Panc1 (cell line): ENCODE measurements at regions not wholly inside any gene's neighbourhood (a gene's known extent, or its start where the extent isn't known, plus 50 kb on each side); places are given as distances from the start of the nearest gene placed in this dataset.

ENCODE experiments used
- ATAC-seq: fragments of 200-7000 bp; cut with Tn5 transposase; 2 replicates; pipeline ENCODE4 v1.9.1; 2020; ENCODE audit warnings: mild to moderate bottlenecking, moderate library complexity
- BruUV-seq: library from RNA; stranded (reverse); fragments of 400-500 nt; replicated peaks from 2 replicates; lab custom pipeline; 2021; lab: Mats Ljungman, UMichigan
- CTCF ChIA-PET: fragments of 300-600 bp; sonication (Branson Sonifier 250); formaldehyde crosslinking; loops from one replicate; lab custom pipeline; 2022; ENCODE audit warnings: antibody characterized with exemption; lab: Charles Lee
- POLR2A ChIA-PET: fragments of 300-600 bp; sonication (Branson Sonifier 250); formaldehyde crosslinking; loops from one replicate; lab custom pipeline; 2022; ENCODE audit warnings: antibody characterized with exemption; lab: Charles Lee
- DNase-seq: peaks from one replicate; pipeline ENCODE4 v3.0.0-alpha.2; 2010; ENCODE audit warnings: low read depth, low spot score
- H3K27ac ChIP-seq: 2 replicates; pipeline ENCODE4 v1.5.1; 2011; ENCODE audit warnings: mild to moderate bottlenecking, low read length, inconsistent platforms
- H3K27me3 ChIP-seq: fragments of 200-500 bp; sonication (Bioruptor generic); 2 replicates; pipeline ENCODE4 v1.6.0; 2014; ENCODE audit warnings: low read length, inconsistent platforms; ENCODE audit not compliant: control insufficient read depth, insufficient read depth
- H3K36me3 ChIP-seq: fragments of 200-500 bp; sonication (Bioruptor generic); 2 replicates; pipeline ENCODE4 v1.5.1; 2014; ENCODE audit warnings: inconsistent platforms, mild to moderate bottlenecking, low read length, moderate library complexity; ENCODE audit not compliant: control insufficient read depth, insufficient read depth
- H3K4me1 ChIP-seq: 2 replicates; pipeline ENCODE4 v1.5.1; 2011; ENCODE audit warnings: inconsistent platforms, mild to moderate bottlenecking, low read length, moderate library complexity; ENCODE audit not compliant: control insufficient read depth, insufficient read depth
- H3K4me3 ChIP-seq, 2 experiments: 2 replicates each; pipeline ENCODE4 v1.5.1; 2011 to 2012; ENCODE audit warnings: low read depth in 2 of 2, low read length in 2 of 2, mild to moderate bottlenecking in 2 of 2, inconsistent platforms in 1 of 2, moderate library complexity in 1 of 2
- H3K9me3 ChIP-seq: fragments of 200-500 bp; sonication (Bioruptor generic); 2 replicates; pipeline ENCODE4 v1.5.1; 2014; ENCODE audit warnings: low read depth, mild to moderate bottlenecking, inconsistent platforms, low read length, moderate library complexity; ENCODE audit not compliant: control insufficient read depth, insufficient read depth
- POLR2AphosphoS5 ChIP-seq: IDR thresholded peaks from 2 replicates; pipeline ENCODE4 v1.6.1; 2012; ENCODE audit warnings: mild to moderate bottlenecking, low read depth, low read length, moderate library complexity
- SIN3A ChIP-seq: IDR thresholded peaks from 2 replicates; pipeline ENCODE4 v1.6.1; 2012; ENCODE audit warnings: low read depth, mild to moderate bottlenecking, low read length, moderate library complexity, borderline replicate concordance; ENCODE audit not compliant: insufficient read depth
- TCF7L2 ChIP-seq: IDR thresholded peaks from 2 replicates; pipeline ENCODE4 v1.6.1; 2011; ENCODE audit warnings: mild to moderate bottlenecking, low read depth, low read length, inconsistent platforms
- in situ Hi-C: cut with HindIII; loops from 2 replicates; pipeline ENCODE4 v1.10.0; 2016; ENCODE audit warnings: low sequenced_read_pairs, low pct_unique_long_range_greater_than_20kb
- intact Hi-C: fragments of 100-400 bp; cut with micrococcal nuclease; formaldehyde crosslinking; loops from one replicate; pipeline ENCODE4 v1.10.0; 2022; ENCODE audit not compliant: unreplicated experiment
- TF ChIP-seq, protein P1 (sequence below), 2 experiments: IDR thresholded peaks; 2 replicates each; pipeline ENCODE4 v1.6.1; 2011 to 2012; ENCODE audit warnings: low read depth in 2 of 2, control low read depth in 1 of 2, low read length in 1 of 2, mild to moderate bottlenecking in 1 of 2, moderate library complexity in 1 of 2; ENCODE audit not compliant: insufficient read depth in 1 of 2
- TF ChIP-seq, protein P2 (sequence below): fragments of 450-650 bp; IDR thresholded peaks from 2 replicates; pipeline ENCODE4 v1.5.1; 2017; ENCODE audit warnings: mild to moderate bottlenecking

GRCh38 chr10:131806646-131807317, 94.0 kb upstream of the PPP2R2D start:
- no peak; the same call in 1 of the 2 replicates for ATAC-seq
- no peak for DNase-seq
- CTCF ChIA-PET: interaction anchor here (0.5 kb wide), 1 partner anchor 65 kb away, joined by 4 read pairs; no protein-coding TSS in a partner anchor
- Histone ChIP-seq H3K27ac (no peak overlapping the region), H3K4me1 (no peaks in the 10 kb centered on the region), H3K27me3 (peaks cover 4% of the 10 kb centered on the region; the same call in 1 of the 2 replicates), H3K4me3 (no peak overlapping the region), H3K36me3 (no peaks in the 10 kb centered on the region), H3K9me3 (no peaks in the 10 kb centered on the region)
- POLR2A ChIA-PET: no interaction called here
- intact Hi-C loops: no loop called here
- BruUV-seq: no TSS peak
- no peak for TF ChIP-seq TCF7L2
- no peak for TF ChIP-seq POLR2AphosphoS5
- TF ChIP-seq, protein P1, sequence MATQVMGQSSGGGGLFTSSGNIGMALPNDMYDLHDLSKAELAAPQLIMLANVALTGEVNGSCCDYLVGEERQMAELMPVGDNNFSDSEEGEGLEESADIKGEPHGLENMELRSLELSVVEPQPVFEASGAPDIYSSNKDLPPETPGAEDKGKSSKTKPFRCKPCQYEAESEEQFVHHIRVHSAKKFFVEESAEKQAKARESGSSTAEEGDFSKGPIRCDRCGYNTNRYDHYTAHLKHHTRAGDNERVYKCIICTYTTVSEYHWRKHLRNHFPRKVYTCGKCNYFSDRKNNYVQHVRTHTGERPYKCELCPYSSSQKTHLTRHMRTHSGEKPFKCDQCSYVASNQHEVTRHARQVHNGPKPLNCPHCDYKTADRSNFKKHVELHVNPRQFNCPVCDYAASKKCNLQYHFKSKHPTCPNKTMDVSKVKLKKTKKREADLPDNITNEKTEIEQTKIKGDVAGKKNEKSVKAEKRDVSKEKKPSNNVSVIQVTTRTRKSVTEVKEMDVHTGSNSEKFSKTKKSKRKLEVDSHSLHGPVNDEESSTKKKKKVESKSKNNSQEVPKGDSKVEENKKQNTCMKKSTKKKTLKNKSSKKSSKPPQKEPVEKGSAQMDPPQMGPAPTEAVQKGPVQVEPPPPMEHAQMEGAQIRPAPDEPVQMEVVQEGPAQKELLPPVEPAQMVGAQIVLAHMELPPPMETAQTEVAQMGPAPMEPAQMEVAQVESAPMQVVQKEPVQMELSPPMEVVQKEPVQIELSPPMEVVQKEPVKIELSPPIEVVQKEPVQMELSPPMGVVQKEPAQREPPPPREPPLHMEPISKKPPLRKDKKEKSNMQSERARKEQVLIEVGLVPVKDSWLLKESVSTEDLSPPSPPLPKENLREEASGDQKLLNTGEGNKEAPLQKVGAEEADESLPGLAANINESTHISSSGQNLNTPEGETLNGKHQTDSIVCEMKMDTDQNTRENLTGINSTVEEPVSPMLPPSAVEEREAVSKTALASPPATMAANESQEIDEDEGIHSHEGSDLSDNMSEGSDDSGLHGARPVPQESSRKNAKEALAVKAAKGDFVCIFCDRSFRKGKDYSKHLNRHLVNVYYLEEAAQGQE (IDR thresholded peaks at IDR 0.05; ENCODE audit: insufficient read depth in 1 of 2, low read depth in 2 of 2, low read length in 1 of 2): no peak
- TF ChIP-seq SIN3A: no peak
- TF ChIP-seq, protein P2, sequence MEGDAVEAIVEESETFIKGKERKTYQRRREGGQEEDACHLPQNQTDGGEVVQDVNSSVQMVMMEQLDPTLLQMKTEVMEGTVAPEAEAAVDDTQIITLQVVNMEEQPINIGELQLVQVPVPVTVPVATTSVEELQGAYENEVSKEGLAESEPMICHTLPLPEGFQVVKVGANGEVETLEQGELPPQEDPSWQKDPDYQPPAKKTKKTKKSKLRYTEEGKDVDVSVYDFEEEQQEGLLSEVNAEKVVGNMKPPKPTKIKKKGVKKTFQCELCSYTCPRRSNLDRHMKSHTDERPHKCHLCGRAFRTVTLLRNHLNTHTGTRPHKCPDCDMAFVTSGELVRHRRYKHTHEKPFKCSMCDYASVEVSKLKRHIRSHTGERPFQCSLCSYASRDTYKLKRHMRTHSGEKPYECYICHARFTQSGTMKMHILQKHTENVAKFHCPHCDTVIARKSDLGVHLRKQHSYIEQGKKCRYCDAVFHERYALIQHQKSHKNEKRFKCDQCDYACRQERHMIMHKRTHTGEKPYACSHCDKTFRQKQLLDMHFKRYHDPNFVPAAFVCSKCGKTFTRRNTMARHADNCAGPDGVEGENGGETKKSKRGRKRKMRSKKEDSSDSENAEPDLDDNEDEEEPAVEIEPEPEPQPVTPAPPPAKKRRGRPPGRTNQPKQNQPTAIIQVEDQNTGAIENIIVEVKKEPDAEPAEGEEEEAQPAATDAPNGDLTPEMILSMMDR: no peak
- in situ Hi-C loops: no loop called here

DNA sequence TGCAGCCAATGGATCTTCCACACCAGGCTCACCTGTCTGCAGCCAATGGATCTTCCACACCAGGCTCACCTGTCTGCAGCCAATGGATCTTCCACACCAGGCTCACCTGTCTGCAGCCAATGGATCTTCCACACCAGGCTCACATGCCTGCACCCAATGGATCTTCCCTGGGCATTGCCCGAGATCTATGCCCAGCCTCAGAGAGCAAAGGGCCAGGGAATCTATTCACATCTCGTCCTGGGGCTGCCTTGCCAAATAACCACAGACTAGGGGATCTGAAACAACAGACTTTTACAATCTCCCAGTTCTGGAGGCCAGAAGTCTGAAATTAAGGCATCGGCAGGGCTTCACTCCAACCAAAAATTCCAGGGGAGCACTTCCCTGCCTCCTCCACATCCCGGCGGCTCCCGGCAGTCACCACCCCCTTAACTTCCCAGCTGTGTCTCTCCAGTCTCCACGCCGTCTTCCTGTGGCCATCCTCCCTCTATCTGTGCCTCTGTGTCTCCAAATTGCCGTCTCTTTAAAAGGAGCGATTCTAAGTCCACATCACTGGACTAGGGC, 92.4 kb upstream of the PPP2R2D start:
- Histone ChIP-seq H3K27me3 (peaks cover 5% of the 10 kb centered on the region; the same call in 1 of the 2 replicates), H3K4me3 (no peak overlapping the region), H3K36me3 (no peaks in the 10 kb centered on the region), H3K27ac (no peak overlapping the region), H3K9me3 (no peaks in the 10 kb centered on the region), H3K4me1 (no peaks in the 10 kb centered on the region)
- no TSS peak for BruUV-seq
- ATAC-seq (no peak), DNase-seq (no peak)
- intact Hi-C loops (no loop called here), in situ Hi-C loops (no loop called here)
- TF ChIP-seq SIN3A (no peak), POLR2AphosphoS5 (no peak)
- ChIA-PET CTCF (no interaction called here), POLR2A (no interaction called here)
